Esophagus squamous epithelium (tissue), 4 donors: ENCODE measurements at regions not wholly inside any gene's neighbourhood (a gene's known extent, or its start where the extent isn't known, plus 50 kb on each side); places are given as distances from the start of the nearest gene placed in this dataset.

ENCODE experiments used
- POLR2A ChIP-seq, 4 donors: fragments of 450-650 bp; IDR thresholded peaks; one replicate each; pipeline ENCODE4 v1.6.1; 2017; ENCODE audit warnings: antibody characterized with exemption in 4 of 4, mild to moderate bottlenecking in 4 of 4, moderate library complexity in 3 of 4
- TF ChIP-seq, protein P1 (sequence below), 6 experiments: fragments of 450-650 bp in 4 of 6; fragments of 200-600 bp in 2 of 6; sonication (generic) in 2 of 6; IDR thresholded peaks; one replicate each; pipeline ENCODE4 v1.5.1; 2016 to 2019; ENCODE audit warnings: antibody characterized with exemption in 6 of 6, mild to moderate bottlenecking in 4 of 6, moderate library complexity in 4 of 6

- TF ChIP-seq, protein P1, sequence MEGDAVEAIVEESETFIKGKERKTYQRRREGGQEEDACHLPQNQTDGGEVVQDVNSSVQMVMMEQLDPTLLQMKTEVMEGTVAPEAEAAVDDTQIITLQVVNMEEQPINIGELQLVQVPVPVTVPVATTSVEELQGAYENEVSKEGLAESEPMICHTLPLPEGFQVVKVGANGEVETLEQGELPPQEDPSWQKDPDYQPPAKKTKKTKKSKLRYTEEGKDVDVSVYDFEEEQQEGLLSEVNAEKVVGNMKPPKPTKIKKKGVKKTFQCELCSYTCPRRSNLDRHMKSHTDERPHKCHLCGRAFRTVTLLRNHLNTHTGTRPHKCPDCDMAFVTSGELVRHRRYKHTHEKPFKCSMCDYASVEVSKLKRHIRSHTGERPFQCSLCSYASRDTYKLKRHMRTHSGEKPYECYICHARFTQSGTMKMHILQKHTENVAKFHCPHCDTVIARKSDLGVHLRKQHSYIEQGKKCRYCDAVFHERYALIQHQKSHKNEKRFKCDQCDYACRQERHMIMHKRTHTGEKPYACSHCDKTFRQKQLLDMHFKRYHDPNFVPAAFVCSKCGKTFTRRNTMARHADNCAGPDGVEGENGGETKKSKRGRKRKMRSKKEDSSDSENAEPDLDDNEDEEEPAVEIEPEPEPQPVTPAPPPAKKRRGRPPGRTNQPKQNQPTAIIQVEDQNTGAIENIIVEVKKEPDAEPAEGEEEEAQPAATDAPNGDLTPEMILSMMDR (IDR thresholded peaks at IDR 0.05), result no peak
- TF ChIP-seq POLR2A (IDR thresholded peaks at IDR 0.05), result no peak
Observed at GRCh38 chr2:239657236-239657635, 256.4 kb upstream of the HDAC4 start.
